ENCODE measurements at regions not wholly inside any gene's neighbourhood (a gene's known extent, or its start where the extent isn't known, plus 50 kb on each side); places are given as distances from the start of the nearest gene placed in this dataset.

DNA sequence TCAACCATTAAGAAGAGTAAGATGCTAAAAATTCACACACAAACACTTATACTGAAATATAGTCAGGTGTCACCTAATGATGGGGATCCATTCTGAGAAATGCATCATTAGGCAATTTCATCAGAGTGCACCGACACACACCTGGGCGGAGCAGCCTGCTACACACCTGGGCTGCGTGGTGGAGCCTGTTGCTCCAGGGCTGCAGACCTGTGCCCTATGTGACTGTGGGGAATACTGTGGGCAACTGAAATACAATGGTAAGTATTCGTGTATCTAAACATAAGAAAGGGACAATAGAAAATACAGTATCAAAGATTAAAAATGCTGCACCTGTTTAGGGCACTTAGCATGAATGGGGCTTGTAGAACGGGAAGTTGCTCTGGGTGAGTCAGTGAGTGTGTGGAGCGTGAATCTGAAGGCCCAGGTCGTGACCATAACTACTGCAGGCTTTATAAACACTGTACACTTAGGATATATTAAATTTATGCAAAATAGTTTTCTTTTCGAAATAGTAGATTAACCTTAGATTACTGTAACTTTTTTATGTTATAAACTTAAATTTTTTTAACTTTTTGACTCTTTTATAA lies 124.4 kb upstream of the AFDN start:
- TF ChIP-seq YY1 (IDR thresholded peaks at IDR 0.05; ENCODE audit: insufficient read depth, insufficient read length) (no peak), ZNF274 (IDR thresholded peaks at IDR 0.05; ENCODE audit: low read depth, low read length) (no peak)

All from NT2/D1 (cell line).